SH-SY5Y (cell line): ENCODE measurements at regions not wholly inside any gene's neighbourhood (a gene's known extent, or its start where the extent isn't known, plus 50 kb on each side); places are given as distances from the start of the nearest gene placed in this dataset.

Experiments used
- GATA2 ChIP-seq: IDR thresholded peaks from 2 replicates; pipeline ENCODE4 v1.6.1; 2011; ENCODE audit warnings: mild to moderate bottlenecking, low read depth, low read length
- GATA3 ChIP-seq: IDR thresholded peaks from 2 replicates; pipeline ENCODE4 v1.6.1; 2011; ENCODE audit warnings: low read depth, mild to moderate bottlenecking, low read length, moderate library complexity

GRCh38 chr6:165891320-165891719 is 228.3 kb upstream of the PDE10A start:
- TF ChIP-seq GATA2 (no peak), GATA3 (no peak)
